SK-N-SH (cell line): ENCODE measurements at regions not wholly inside any gene's neighbourhood (a gene's known extent, or its start where the extent isn't known, plus 50 kb on each side); places are given as distances from the start of the nearest gene placed in this dataset.

Experiments
- POLR2AphosphoS5 ChIP-seq: IDR thresholded peaks from 2 replicates; pipeline ENCODE4 v1.6.1; 2012; ENCODE audit warnings: low read depth, low read length
- TAF1 ChIP-seq: IDR thresholded peaks from 2 replicates; pipeline ENCODE4 v1.6.1; 2012; ENCODE audit warnings: low read depth, mild to moderate bottlenecking, low read length, moderate library complexity, borderline replicate concordance
- TF ChIP-seq, protein P1 (sequence below): fragments of 200-600 bp; sonication (generic); IDR thresholded peaks from 2 replicates; pipeline ENCODE4 v1.6.1; 2017; ENCODE audit warnings: antibody characterized with exemption, mild to moderate bottlenecking, moderate library complexity
- TF ChIP-seq, protein P2 (sequence below): IDR thresholded peaks from 2 replicates; pipeline ENCODE4 v1.4.0; 2012; ENCODE audit warnings: low read depth

DNA sequence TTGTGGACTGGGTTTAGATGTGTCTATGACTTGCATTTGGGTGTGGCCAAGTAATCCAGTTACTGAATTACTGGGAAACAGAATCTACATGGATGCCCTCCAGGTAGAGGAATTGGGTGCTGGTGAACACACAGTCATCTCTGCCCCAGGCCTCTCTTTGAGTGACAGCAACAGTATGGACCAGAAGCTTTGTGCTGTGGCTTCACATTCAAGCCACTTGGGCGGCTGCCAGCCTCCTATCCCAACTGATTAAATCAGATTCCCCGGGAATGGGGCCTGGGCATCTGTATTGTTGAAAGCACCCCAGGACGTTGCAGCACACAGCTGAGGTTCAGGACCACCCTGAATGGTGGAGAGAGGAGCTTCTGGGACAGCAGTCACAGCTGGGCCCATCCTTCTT, 144.6 kb downstream of the DHX35 start:
- TF ChIP-seq, protein P1, sequence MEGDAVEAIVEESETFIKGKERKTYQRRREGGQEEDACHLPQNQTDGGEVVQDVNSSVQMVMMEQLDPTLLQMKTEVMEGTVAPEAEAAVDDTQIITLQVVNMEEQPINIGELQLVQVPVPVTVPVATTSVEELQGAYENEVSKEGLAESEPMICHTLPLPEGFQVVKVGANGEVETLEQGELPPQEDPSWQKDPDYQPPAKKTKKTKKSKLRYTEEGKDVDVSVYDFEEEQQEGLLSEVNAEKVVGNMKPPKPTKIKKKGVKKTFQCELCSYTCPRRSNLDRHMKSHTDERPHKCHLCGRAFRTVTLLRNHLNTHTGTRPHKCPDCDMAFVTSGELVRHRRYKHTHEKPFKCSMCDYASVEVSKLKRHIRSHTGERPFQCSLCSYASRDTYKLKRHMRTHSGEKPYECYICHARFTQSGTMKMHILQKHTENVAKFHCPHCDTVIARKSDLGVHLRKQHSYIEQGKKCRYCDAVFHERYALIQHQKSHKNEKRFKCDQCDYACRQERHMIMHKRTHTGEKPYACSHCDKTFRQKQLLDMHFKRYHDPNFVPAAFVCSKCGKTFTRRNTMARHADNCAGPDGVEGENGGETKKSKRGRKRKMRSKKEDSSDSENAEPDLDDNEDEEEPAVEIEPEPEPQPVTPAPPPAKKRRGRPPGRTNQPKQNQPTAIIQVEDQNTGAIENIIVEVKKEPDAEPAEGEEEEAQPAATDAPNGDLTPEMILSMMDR = no peak
- TF ChIP-seq POLR2AphosphoS5 = no peak
- TF ChIP-seq TAF1 = no peak
- TF ChIP-seq, protein P2, sequence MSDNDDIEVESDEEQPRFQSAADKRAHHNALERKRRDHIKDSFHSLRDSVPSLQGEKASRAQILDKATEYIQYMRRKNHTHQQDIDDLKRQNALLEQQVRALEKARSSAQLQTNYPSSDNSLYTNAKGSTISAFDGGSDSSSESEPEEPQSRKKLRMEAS = no peak
